Neural cell (in vitro differentiated cells): ENCODE measurements at regions not wholly inside any gene's neighbourhood (a gene's known extent, or its start where the extent isn't known, plus 50 kb on each side); places are given as distances from the start of the nearest gene placed in this dataset.

Experiments
- H2AFZ ChIP-seq: fragments of 200-600, 300-800 bp; sonication (generic), shearing (Covaris generic); 2 replicates; pipeline ENCODE4 v1.6.0; 2014; ENCODE audit warnings: low read depth, mild to moderate bottlenecking, antibody characterized with exemption, low read length, moderate library complexity
- H3F3A ChIP-seq: fragments of 200-600 bp; shearing (Covaris generic); 2 replicates; pipeline ENCODE4 v1.6.1; 2016; ENCODE audit warnings: mild to moderate bottlenecking, moderate library complexity, mixed read lengths, antibody characterized with exemption, low read length; ENCODE audit not compliant: insufficient read depth, poor library complexity, severe bottlenecking
- H3K27ac ChIP-seq: fragments of 200-600, 300-800 bp; sonication (generic), shearing (Covaris generic); 2 replicates; pipeline ENCODE4 v1.5.1; 2014; ENCODE audit warnings: mild to moderate bottlenecking, low read length, moderate library complexity
- H3K27me3 ChIP-seq: fragments of 300-800, 200-600 bp; sonication (generic), shearing (Covaris generic); 2 replicates; pipeline ENCODE4 v1.6.0; 2014; ENCODE audit warnings: mild to moderate bottlenecking, low read depth, low read length, moderate library complexity; ENCODE audit not compliant: insufficient read depth
- H3K36me3 ChIP-seq: fragments of 300-800, 200-600 bp; sonication (generic), shearing (Covaris generic); 2 replicates; pipeline ENCODE4 v1.5.1; 2014; ENCODE audit warnings: mild to moderate bottlenecking, antibody characterized with exemption, low read length, moderate library complexity; ENCODE audit not compliant: insufficient read depth
- H3K4me2 ChIP-seq: fragments of 300-800, 200-600 bp; sonication (generic), shearing (Covaris generic); 2 replicates; pipeline ENCODE4 v1.6.0; 2014; ENCODE audit warnings: mild to moderate bottlenecking, low read length
- H3K4me3 ChIP-seq: fragments of 300-800, 200-600 bp; sonication (generic), shearing (Covaris generic); 2 replicates; pipeline ENCODE4 v1.5.1; 2014; ENCODE audit warnings: mild to moderate bottlenecking, low read length, moderate library complexity
- H3K79me2 ChIP-seq: fragments of 200-600 bp; shearing (Covaris generic); replicated peaks from 2 replicates; pipeline ENCODE4 v1.6.0; 2014; ENCODE audit warnings: mild to moderate bottlenecking, low read length, moderate library complexity; ENCODE audit not compliant: insufficient read depth
- H3K9ac ChIP-seq: fragments of 300-800, 200-600 bp; sonication (generic), shearing (Covaris generic); 2 replicates; pipeline ENCODE4 v1.6.1; 2016; ENCODE audit warnings: mild to moderate bottlenecking, low read length, mixed read lengths
- H3K9me2 ChIP-seq: fragments of 200-600 bp; shearing (Covaris generic); 2 replicates; pipeline ENCODE4 v1.6.1; 2016; ENCODE audit warnings: mild to moderate bottlenecking, low read length, mixed read lengths; ENCODE audit not compliant: insufficient read depth
- H3K9me3 ChIP-seq: fragments of 200-600, 300-800 bp; sonication (generic), shearing (Covaris generic); 2 replicates; pipeline ENCODE4 v1.6.1; 2016; ENCODE audit warnings: mild to moderate bottlenecking, mixed run types, low read length, moderate library complexity, mixed read lengths
- H4K20me1 ChIP-seq: fragments of 200-600 bp; shearing (Covaris generic); 2 replicates; pipeline ENCODE4 v1.6.1; 2016; ENCODE audit warnings: mild to moderate bottlenecking, mixed run types; ENCODE audit not compliant: insufficient read depth
- EP300 ChIP-seq: fragments of 450-650 bp; conservative IDR thresholded peaks from 2 replicates; pipeline ENCODE4 v1.6.1; 2014; ENCODE audit warnings: antibody characterized with exemption, mild to moderate bottlenecking, moderate library complexity; ENCODE audit not compliant: poor library complexity, severe bottlenecking
- EZH2 ChIP-seq: fragments of 200-600, 300-800 bp; shearing (Covaris generic), sonication (generic); IDR thresholded peaks from 2 replicates; pipeline ENCODE4 v1.6.1; 2014; ENCODE audit warnings: antibody characterized with exemption, low read length, borderline replicate concordance, mild to moderate bottlenecking; ENCODE audit not compliant: insufficient read depth, poor library complexity, severe bottlenecking
- MXI1 ChIP-seq: fragments of 450-650 bp; conservative IDR thresholded peaks from 2 replicates; pipeline ENCODE4 v1.6.1; 2014; ENCODE audit warnings: antibody characterized with exemption, mild to moderate bottlenecking; ENCODE audit not compliant: poor library complexity, severe bottlenecking
- POLR2AphosphoS5 ChIP-seq: IDR thresholded peaks from 2 replicates; pipeline ENCODE4 v1.6.1; 2012
- RAD21 ChIP-seq: fragments of 450-650 bp; conservative IDR thresholded peaks from 2 replicates; pipeline ENCODE4 v1.6.1; 2014; ENCODE audit warnings: antibody characterized with exemption, mild to moderate bottlenecking, moderate library complexity
- SMC3 ChIP-seq: fragments of 450-650 bp; conservative IDR thresholded peaks from 2 replicates; pipeline ENCODE4 v1.6.1; 2014; ENCODE audit warnings: antibody characterized with exemption, mild to moderate bottlenecking, moderate library complexity; ENCODE audit not compliant: poor library complexity
- TAF1 ChIP-seq: IDR thresholded peaks from 2 replicates; pipeline ENCODE4 v1.6.1; 2012; ENCODE audit warnings: low read depth
- TF ChIP-seq, protein P1 (sequence below): fragments of 450-650 bp; IDR thresholded peaks from 2 replicates; pipeline ENCODE4 v1.5.1; 2014; ENCODE audit warnings: antibody characterized with exemption, mild to moderate bottlenecking, moderate library complexity; ENCODE audit not compliant: poor library complexity, severe bottlenecking
- TF ChIP-seq, protein P2 (sequence below): IDR thresholded peaks from 2 replicates; pipeline ENCODE4 v1.6.1; 2012; ENCODE audit warnings: borderline replicate concordance

DNA sequence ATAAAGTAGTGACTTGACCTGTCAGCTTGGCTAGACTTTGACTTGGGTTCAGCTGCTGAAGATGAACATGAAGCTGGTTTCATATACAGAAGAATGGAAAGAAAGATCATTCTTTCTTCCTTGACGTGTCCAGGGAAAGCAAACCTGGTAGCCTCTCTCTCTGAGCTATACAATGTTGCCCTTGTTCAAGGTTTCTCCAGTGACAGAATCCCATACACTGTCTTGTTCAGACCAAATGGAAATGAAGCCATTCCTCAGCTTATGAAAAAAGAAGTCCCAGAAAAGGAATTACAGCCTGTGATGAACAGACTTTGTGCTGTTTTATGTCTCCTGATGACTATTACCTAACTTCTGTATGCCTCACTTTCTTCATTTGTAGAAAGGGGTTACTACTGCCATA lies 349.8 kb upstream of the KLF4 start:
- Histone ChIP-seq H3K36me3 (no peaks in the 10 kb centered on the region), H2AFZ (no peak overlapping the region), H3K79me2 (no peaks in the 10 kb centered on the region), H3K4me2 (no peak overlapping the region), H4K20me1 (no peaks in the 10 kb centered on the region), H3K9me3 (no peaks in the 10 kb centered on the region), H3K27me3 (no peaks in the 10 kb centered on the region), H3K4me3 (no peak overlapping the region), H3F3A (no peaks in the 10 kb centered on the region), H3K27ac (no peak overlapping the region), H3K9ac (no peak overlapping the region), H3K9me2 (no peaks in the 10 kb centered on the region)
- TF ChIP-seq, protein P1, sequence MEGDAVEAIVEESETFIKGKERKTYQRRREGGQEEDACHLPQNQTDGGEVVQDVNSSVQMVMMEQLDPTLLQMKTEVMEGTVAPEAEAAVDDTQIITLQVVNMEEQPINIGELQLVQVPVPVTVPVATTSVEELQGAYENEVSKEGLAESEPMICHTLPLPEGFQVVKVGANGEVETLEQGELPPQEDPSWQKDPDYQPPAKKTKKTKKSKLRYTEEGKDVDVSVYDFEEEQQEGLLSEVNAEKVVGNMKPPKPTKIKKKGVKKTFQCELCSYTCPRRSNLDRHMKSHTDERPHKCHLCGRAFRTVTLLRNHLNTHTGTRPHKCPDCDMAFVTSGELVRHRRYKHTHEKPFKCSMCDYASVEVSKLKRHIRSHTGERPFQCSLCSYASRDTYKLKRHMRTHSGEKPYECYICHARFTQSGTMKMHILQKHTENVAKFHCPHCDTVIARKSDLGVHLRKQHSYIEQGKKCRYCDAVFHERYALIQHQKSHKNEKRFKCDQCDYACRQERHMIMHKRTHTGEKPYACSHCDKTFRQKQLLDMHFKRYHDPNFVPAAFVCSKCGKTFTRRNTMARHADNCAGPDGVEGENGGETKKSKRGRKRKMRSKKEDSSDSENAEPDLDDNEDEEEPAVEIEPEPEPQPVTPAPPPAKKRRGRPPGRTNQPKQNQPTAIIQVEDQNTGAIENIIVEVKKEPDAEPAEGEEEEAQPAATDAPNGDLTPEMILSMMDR: no peak
- TF ChIP-seq RAD21: no peak
- TF ChIP-seq, protein P2, sequence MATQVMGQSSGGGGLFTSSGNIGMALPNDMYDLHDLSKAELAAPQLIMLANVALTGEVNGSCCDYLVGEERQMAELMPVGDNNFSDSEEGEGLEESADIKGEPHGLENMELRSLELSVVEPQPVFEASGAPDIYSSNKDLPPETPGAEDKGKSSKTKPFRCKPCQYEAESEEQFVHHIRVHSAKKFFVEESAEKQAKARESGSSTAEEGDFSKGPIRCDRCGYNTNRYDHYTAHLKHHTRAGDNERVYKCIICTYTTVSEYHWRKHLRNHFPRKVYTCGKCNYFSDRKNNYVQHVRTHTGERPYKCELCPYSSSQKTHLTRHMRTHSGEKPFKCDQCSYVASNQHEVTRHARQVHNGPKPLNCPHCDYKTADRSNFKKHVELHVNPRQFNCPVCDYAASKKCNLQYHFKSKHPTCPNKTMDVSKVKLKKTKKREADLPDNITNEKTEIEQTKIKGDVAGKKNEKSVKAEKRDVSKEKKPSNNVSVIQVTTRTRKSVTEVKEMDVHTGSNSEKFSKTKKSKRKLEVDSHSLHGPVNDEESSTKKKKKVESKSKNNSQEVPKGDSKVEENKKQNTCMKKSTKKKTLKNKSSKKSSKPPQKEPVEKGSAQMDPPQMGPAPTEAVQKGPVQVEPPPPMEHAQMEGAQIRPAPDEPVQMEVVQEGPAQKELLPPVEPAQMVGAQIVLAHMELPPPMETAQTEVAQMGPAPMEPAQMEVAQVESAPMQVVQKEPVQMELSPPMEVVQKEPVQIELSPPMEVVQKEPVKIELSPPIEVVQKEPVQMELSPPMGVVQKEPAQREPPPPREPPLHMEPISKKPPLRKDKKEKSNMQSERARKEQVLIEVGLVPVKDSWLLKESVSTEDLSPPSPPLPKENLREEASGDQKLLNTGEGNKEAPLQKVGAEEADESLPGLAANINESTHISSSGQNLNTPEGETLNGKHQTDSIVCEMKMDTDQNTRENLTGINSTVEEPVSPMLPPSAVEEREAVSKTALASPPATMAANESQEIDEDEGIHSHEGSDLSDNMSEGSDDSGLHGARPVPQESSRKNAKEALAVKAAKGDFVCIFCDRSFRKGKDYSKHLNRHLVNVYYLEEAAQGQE: no peak
- TF ChIP-seq EP300: no peak
- TF ChIP-seq EZH2: no peak
- TF ChIP-seq MXI1: no peak
- TF ChIP-seq SMC3: no peak
- TF ChIP-seq TAF1: no peak
- no peak for TF ChIP-seq POLR2AphosphoS5

DNA sequence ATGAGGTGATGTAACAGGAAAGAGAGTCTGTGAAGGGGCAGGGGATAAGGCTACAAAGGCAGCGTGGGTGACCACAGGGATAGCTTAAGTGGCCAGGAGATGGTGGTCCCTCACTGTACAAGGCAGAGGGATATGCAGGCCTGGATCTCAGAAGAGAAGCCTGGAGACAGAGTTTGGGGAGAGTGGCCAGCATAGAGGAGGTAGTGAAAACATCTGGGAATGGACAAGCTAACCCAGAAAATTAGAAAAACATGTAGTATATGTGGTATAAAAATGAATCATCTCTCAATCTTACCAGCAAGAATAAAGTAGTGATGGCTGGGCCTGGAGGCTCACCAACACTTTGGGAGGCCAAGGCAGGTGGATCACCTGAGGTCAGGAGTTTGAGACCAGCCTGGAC lies 349.2 kb upstream of the KLF4 start:
- Histone ChIP-seq H3K9ac (no peak overlapping the region), H3K36me3 (no peaks in the 10 kb centered on the region), H3K4me2 (no peak overlapping the region), H3K79me2 (no peaks in the 10 kb centered on the region), H3K4me3 (no peak overlapping the region), H3K27me3 (no peaks in the 10 kb centered on the region), H4K20me1 (no peaks in the 10 kb centered on the region), H3K27ac (no peak overlapping the region), H3K9me2 (no peaks in the 10 kb centered on the region), H3F3A (no peaks in the 10 kb centered on the region), H3K9me3 (no peaks in the 10 kb centered on the region), H2AFZ (no peak overlapping the region)
- no peak for TF ChIP-seq SMC3
- TF ChIP-seq TAF1: no peak
- TF ChIP-seq POLR2AphosphoS5: no peak
- TF ChIP-seq, protein P1: no peak
- TF ChIP-seq, protein P2: no peak
- no peak for TF ChIP-seq EP300
- TF ChIP-seq RAD21: no peak
- TF ChIP-seq MXI1: no peak
- no peak for TF ChIP-seq EZH2
